Tibial artery (tissue), 4 donors: ENCODE measurements at regions not wholly inside any gene's neighbourhood (a gene's known extent, or its start where the extent isn't known, plus 50 kb on each side); places are given as distances from the start of the nearest gene placed in this dataset.
A peak's percentile ranks its signal among the peaks of the same experiment; 100 is the strongest.

Source experiments
- DNase-seq, 2 donors: peaks; one replicate each; pipeline ENCODE4 v3.0.0-alpha.2; 2019
- H3K27ac ChIP-seq, 2 donors: fragments of 200-600 bp; sonication (generic) in 1 of 2; 1 replicate in 1 of 2; 2 replicates in 1 of 2; pipeline ENCODE4 v1.5.1; 2018 to 2019; ENCODE audit warnings: mild to moderate bottlenecking in 1 of 2
- H3K27me3 ChIP-seq, 2 donors: fragments of 200-600 bp; sonication (generic) in 1 of 2; one replicate each; pipeline versions ENCODE4 v1.5.1 to v1.6.0; 2016 to 2019
- H3K36me3 ChIP-seq, 3 donors: fragments of 200-600 bp; sonication (generic) in 2 of 3; one replicate each; pipeline ENCODE4 v1.5.1; 2016 to 2019; ENCODE audit warnings: mild to moderate bottlenecking in 2 of 3
- H3K4me1 ChIP-seq, 4 donors: fragments of 200-600 bp; sonication (generic) in 2 of 4; 1 replicate in 3 of 4; 2 replicates in 1 of 4; pipeline ENCODE4 v1.5.1; 2016 to 2019
- H3K4me3 ChIP-seq, 2 donors: fragments of 200-600 bp; sonication (generic) in 1 of 2; 1 replicate in 1 of 2; 2 replicates in 1 of 2; pipeline ENCODE4 v1.5.1; 2018 to 2019; ENCODE audit warnings: mild to moderate bottlenecking in 2 of 2
- H3K9me3 ChIP-seq, 3 donors: fragments of 200-600 bp; sonication (generic) in 1 of 3; one replicate each; pipeline ENCODE4 v1.5.1; 2016 to 2019
- intact Hi-C: fragments of 100-400 bp; cut with DNase I; formaldehyde crosslinking; loops from one replicate; pipeline ENCODE4 v1.15.0; 2023; ENCODE audit warnings: low total_unique reads
- TF ChIP-seq, protein P1 (sequence below), 2 experiments: fragments of 200-600 bp in 1 of 2; fragments of 450-650 bp in 1 of 2; IDR thresholded peaks; one replicate each; pipeline ENCODE4 v1.5.1; 2017 to 2019; ENCODE audit warnings: antibody characterized with exemption in 2 of 2, mild to moderate bottlenecking in 1 of 2, moderate library complexity in 1 of 2

DNA sequence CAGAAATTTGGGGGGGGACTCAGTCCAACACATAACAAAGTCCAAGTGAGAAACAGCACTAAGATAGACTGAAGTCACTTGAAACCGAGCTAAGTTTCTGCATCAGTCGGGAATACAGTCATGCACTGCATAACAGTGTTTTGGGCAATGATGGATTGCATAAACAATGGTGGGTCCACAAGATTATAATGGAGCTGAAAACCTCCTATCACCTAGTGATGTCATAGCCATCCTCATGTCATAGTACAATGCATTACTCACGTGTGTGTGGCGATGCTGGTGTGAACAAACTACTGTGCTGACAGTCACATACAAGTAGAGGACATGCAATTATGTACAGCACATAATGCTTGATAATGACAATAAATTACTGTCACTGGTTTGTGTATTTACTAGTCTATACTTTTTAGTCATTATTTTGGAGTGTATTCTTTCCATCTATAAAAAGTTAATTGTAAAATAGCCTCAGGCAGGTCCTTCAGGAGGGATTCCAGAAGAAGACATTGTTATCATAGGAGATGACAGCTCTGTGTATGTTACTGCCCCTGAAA lies 154.5 kb upstream of the ECI2 start:
- H3K36me3 ChIP-seq: no peaks in the 10 kb centered on the region
- H3K4me3 ChIP-seq: no peak overlapping the region
- intact Hi-C loops: no loop called here
- DNase-seq: no peak
- TF ChIP-seq, protein P1, sequence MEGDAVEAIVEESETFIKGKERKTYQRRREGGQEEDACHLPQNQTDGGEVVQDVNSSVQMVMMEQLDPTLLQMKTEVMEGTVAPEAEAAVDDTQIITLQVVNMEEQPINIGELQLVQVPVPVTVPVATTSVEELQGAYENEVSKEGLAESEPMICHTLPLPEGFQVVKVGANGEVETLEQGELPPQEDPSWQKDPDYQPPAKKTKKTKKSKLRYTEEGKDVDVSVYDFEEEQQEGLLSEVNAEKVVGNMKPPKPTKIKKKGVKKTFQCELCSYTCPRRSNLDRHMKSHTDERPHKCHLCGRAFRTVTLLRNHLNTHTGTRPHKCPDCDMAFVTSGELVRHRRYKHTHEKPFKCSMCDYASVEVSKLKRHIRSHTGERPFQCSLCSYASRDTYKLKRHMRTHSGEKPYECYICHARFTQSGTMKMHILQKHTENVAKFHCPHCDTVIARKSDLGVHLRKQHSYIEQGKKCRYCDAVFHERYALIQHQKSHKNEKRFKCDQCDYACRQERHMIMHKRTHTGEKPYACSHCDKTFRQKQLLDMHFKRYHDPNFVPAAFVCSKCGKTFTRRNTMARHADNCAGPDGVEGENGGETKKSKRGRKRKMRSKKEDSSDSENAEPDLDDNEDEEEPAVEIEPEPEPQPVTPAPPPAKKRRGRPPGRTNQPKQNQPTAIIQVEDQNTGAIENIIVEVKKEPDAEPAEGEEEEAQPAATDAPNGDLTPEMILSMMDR (IDR thresholded peaks at IDR 0.05): no peak
- no peaks in the 10 kb centered on the region for H3K9me3 ChIP-seq
- no peaks in the 10 kb centered on the region for H3K4me1 ChIP-seq
- peaks cover 0 to 4% of the 10 kb centered on the region in 2 donors for H3K27me3 ChIP-seq
- H3K27ac ChIP-seq: no peak overlapping the region

DNA sequence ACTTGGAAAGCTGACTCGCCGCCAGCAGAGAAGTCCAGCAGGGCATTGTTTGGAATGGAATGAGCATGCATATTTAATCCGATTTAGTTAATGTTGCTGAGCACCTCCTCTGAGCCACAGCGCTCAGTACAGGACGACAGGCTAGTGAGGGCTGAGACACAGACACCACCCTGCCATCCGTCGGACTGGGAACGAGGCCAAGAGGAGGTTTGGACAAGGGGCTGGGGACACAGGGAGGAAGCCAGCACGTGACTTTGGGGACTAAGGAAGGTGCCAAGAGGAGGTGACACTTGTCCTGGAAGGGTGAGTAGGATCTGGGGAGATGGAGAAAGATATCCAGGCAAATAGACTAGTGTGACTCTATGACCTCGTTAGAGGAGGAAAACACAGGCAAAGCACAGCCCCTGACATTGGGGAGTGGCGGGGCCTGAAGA lies 152.5 kb upstream of the ECI2 start:
- H3K9me3 ChIP-seq: no peaks in the 10 kb centered on the region
- peaks cover 0 to 4% of the 10 kb centered on the region in 2 donors for H3K27me3 ChIP-seq
- TF ChIP-seq, protein P1 (IDR thresholded peaks at IDR 0.05): no peak
- no peak overlapping the region for H3K4me3 ChIP-seq
- no peaks in the 10 kb centered on the region for H3K4me1 ChIP-seq
- no peak for DNase-seq
- intact Hi-C loops: no loop called here
- no peaks in the 10 kb centered on the region for H3K36me3 ChIP-seq
- H3K27ac ChIP-seq: no peak overlapping the region

DNA sequence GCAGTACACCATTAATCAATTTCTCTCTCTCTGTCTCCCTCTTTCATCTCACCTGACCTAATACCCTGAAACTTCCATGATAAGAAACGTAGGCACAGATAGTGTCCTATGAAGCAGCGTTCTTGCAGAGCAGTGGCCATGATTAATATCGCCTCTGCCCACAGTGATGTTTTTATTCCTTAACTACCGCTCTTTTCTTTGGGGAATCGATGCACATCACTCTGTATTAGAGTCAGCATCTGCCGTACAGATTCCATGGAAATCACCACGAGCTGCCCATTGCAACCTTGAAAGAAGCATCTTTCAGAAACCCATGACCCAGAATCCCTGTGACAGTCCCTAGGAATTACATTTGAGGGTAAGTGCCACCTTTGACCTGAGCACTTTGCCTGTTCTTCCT lies 152.0 kb upstream of the ECI2 start:
- TF ChIP-seq, protein P1 (IDR thresholded peaks at IDR 0.05): no peak
- H3K27me3 ChIP-seq: peaks cover 0 to 4% of the 10 kb centered on the region in 2 donors
- no peak overlapping the region for H3K27ac ChIP-seq
- intact Hi-C loops: no loop called here
- no peak for DNase-seq
- H3K9me3 ChIP-seq: no peaks in the 10 kb centered on the region
- H3K4me1 ChIP-seq: peaks cover 0 to under 1% (median under 1%) of the 10 kb centered on the region in 4 donors
- no peaks in the 10 kb centered on the region for H3K36me3 ChIP-seq
- H3K4me3 ChIP-seq: no peak overlapping the region

DNA sequence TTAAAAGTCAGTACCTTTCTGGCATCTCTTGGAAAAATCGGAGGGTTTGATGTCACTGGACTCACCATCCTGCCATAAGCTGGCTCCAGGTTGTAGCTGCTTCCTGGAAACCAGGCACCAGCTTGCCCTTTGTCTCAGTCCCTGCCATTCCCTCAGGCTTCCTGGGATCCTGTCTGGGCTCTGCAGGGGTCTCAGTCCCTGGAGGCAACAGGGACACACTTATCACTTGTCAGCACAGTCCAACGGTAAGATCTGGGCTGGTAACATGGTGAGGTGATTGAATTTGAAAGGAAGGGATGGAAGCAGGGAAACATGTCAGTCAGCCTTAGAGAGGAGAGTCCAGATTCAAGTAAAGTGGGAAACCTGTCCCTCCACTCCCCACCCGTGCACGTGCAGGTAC lies 147.6 kb upstream of the ECI2 start:
- peaks cover 0 to 11% of the 10 kb centered on the region in 2 donors for H3K27me3 ChIP-seq
- intact Hi-C loops: no loop called here
- no peak overlapping the region for H3K27ac ChIP-seq
- peaks cover 0 to 19% (median 10%) of the 10 kb centered on the region in 4 donors for H3K4me1 ChIP-seq
- no peak overlapping the region for H3K4me3 ChIP-seq
- TF ChIP-seq, protein P1 (IDR thresholded peaks at IDR 0.05): no peak
- no peaks in the 10 kb centered on the region for H3K36me3 ChIP-seq
- DNase-seq: no peak
- no peaks in the 10 kb centered on the region for H3K9me3 ChIP-seq

DNA sequence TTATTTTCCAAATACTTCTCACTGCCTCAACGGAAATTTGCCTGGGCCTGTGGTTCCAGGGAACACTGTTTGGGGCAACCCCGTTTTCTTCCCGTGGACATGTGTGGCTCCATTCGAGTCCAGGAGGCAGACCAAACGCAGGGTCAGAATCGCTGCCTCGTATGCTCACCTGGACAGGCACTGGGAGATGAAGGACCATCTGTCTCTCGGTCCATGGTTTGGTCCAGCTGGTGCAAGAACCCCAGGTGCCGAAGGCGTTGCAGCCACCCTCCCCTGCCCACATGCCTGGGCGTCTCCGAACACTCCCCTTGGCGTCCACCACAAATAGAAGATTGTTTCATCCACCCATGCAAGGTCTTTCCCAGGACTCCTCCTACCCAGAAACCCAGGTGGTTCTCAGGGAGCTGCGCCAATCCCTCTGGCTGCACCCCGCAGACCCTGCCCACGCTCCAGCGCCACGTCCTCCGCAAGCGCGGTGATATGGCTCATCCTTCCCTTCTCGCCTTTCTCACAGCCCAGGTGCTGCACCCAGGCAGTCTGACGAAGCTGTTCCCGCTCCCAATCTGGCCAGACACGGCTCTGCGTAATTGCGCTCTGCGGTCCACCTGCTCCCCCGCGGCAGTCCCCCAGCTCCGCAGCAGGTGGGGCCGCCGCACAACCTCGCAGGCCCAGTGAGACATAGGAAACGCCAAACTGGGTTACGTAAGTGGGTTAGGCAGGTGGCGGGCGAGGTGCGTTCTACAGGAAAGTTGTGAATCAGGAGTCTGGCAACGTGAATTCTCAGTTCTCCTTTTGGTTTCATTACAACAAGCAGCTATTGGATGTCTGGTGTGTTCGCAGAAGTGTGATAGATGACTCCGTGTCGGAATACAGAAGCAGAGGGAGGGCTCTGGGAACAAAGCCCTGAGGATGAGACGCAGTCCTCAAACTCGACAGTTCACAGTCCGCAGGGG lies 146.2 kb upstream of the ECI2 start:
- Histone ChIP-seq H3K27me3 (peaks cover 0 to 7% of the 10 kb centered on the region in 2 donors), H3K4me1 (peaks cover 0 to 19% (median 10%) of the 10 kb centered on the region in 4 donors), H3K4me3 (peak overlapping the region; percentile 17 to 39), H3K27ac (no peak overlapping the region), H3K36me3 (no peaks in the 10 kb centered on the region), H3K9me3 (no peaks in the 10 kb centered on the region)
- intact Hi-C loops: no loop called here
- TF ChIP-seq, protein P1 (IDR thresholded peaks at IDR 0.05): peak in 1 of 2 experiments; percentile 22
- DNase-seq: no peak
